Hippocampal formation (tissue), 2 donors: ENCODE measurements at regions not wholly inside any gene's neighbourhood (a gene's known extent, or its start where the extent isn't known, plus 50 kb on each side); places are given as distances from the start of the nearest gene placed in this dataset.

Experiments used
- DNase-seq, 2 donors: peaks; one replicate each; lab custom pipeline; 2025; lab: John Stamatoyannopoulos, UW

DNA sequence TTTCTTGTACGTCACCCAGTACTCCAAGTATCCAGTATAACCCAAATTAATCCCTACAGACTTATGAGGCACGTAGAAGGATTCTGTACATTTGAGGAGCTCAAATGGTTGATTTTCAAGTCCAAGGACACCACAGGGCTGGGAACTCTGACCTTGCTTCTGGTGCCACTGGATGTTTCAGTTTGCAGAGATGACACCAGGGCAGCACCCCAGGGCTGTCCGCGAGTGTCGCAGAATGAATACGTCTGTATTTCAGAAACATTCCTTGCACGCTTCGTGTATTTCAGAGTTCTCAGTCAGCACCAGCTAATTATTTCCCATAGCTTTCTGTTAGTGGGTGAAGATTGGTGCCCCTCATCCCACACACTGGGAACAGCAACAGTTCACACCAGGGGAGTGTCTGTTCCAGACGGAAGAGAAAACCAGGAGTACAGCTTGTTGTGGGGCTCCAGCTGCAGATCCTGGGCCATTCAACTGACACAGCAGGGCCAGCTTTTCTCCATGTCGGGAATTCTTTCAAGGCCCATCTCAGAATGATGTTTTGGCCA is 159.2 kb downstream of the RHOU start:
- DNase-seq, result no peak

DNA sequence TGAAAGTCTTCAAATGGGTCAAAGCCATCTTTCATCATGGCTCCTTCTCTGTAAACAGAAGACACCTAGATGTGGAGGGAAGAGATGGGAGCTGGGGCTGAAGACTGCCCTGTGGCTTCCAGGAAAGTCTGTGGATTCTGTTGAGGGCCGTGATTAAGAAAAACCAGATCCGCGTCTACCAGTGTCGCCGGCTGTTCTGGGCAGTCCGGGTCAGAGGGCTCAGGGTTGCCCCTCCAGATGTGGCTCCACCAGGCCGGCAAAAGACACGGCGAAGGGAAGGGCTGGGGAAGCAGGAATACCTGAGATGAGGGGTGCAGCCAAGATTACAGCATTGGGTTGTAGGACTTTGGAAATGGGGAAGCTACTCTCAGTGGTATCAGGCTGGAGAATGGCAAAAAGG is 162.6 kb downstream of the RHOU start:
- DNase-seq, result no peak

DNA sequence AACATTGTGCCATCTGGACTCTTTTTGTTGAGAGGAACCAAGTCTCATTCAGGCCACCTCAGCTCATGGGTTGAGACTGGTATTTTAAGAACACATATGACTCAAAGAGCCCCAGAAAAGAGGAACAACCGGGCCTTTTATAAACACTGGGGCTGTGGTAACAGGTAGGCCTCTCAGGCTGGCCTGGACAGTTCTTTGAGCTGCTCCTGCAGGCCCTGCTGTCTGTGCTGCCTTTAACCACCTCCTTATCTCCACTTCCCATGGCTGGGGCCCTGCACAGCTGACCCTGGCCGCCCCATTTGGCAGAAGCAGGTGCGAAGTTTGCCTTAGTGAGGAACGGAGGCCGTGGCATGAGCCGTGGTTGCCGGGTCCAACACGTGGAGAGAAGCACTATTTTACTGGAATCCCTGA is 163.3 kb downstream of the RHOU start:
- DNase-seq, result no peak

DNA sequence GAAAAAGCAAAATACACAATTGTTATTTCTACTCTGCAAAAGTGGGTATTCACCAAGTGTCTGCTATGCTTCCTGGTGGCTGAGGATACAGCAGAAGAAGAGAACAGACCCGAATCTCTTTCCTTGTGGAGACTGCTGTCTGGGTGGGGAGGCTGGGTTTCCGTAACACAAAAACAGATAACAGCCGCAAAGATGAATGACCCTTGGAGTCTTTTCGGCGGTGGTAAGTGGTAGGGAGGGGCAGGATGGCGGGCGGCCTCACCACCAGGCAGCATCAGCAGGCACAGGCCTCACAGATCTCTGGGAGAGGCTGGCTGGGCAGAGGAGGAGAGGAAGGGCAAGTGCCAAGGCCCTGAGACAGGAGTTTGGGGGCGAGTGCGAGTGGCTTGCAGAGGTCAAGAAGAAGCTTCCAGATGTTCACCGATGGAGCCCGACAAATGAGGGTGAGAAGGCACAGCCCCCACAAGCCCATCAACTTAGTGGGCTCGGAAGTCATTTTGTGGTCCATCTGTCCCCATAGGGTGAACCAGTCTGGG is 164.2 kb downstream of the RHOU start:
- DNase-seq, result no peak

DNA sequence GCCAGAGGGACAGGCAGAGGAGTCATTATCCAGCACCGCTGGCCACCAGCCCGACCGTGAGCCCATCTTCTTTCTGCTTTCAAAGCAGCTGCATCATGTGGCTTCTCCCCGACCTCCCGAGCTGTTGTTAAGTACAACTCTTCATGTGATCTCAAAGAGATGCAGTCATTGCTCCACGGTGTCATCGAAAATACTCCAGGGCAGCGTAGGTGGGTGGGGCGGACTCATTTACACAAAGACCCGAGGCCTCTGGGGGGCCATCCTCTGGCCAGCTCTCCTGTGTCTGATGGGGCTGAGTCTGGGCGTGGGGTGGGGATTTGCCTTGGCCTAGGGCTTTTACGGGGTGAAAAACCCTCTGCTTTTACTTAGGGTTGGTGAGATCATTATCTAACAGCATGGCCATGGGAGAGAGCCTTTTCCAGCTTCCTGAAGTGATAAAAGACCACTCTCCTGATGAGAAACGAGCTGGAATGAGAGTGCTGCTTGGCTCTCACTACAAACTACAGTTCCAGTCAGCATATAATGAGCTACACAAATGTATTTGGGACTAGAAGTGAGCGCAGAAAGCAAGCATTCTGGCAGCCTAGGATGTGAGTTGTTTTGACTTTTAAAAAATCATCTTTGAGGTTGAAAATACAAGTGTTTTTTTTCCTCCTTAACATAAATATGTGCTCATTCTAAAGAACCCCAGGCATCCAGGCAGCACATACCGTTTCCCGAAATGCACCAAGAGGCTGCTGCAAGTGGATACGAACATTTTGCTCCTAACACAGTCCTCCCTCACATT is 165.0 kb downstream of the RHOU start:
- DNase-seq, result no peak

DNA sequence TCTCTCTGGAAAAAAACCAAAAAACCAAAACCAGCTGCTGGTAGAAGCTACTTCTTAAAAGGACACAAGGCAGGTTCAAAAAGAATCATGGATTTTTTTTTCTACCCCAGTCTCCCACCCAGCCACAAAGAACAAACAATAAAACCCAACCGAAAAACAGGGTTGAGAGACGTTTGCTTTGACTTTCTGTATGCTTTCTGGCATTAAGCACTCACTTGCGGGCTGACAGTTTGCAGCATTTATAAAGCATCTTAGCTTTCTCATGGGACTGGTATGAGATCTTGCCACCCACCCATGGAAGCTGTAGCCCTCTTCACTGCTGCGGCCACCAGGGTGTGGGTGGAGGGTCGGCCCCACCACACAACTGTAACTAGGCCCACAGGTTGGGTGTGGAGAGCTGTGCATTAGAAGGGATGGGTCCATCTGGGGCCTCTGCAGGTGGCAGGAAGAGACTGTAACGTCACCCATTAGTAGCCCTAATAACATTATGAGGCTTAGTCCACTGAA is 165.7 kb downstream of the RHOU start:
- DNase-seq, result no peak

DNA sequence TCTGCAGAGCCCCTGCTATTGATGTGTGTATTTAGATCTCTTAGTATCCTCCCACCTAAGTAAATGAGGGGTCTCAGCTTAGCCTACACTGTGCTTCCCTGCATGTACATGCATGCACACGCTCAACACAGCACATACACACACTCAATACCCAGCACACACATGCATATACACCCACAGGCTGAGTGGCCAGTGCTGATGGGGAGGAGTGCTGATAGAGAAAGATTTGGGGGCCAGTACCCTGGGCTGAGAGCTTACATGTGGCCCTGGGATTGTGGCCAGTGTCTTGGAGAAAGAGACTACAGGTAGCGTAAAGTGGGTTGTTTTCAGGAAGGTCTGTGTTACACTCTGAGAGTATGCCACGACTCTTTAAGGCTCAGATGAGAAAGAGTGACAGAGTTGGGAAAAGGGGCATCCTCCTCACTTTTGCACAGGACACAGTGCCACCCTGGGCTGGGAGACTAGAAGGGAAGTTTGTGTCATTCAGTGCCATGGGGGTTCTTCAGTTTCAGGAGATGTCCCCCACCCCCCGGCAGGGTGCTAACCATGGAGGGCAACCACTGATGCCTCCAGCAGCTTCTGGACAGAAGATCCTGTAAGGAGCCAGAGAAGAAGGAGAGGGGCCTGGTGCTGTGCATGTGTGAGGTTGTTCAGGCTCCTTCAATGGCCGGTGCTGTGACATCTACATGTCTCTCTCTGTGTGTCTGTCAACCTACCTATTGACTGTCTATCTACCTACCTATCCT is 166.8 kb downstream of the RHOU start:
- no peak for DNase-seq

DNA sequence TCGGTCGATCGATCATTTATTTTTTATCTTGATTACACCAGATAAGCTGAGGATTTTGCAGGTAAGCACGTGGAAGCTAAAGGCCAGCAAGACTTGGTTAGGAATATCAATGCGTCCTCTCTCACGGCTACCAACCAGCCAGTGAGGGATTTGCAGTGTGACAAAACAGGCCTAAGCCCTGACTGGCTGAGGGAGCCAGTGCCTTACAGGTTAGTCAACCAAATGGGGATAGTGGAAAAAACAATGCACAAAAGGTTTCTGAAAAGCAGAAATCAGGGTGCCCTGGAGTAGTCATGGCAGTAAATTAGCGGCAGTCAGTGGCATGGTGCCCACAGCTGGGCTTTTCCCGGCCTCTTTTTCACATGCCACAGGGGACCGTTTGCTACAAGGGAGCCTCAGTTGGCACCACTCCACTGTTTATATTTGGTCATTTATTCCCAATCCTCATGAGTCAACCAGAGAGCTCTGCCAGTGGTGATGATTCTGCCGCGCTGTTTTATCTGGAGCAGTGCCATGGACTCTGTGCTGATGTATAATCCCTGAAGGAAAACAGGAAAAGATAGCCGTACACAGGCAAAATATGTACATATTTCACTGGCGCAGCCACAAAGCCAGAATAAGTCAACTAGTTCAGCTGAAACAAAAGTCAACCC is 167.6 kb downstream of the RHOU start:
- DNase-seq, result peak; percentile 70 to 80

DNA sequence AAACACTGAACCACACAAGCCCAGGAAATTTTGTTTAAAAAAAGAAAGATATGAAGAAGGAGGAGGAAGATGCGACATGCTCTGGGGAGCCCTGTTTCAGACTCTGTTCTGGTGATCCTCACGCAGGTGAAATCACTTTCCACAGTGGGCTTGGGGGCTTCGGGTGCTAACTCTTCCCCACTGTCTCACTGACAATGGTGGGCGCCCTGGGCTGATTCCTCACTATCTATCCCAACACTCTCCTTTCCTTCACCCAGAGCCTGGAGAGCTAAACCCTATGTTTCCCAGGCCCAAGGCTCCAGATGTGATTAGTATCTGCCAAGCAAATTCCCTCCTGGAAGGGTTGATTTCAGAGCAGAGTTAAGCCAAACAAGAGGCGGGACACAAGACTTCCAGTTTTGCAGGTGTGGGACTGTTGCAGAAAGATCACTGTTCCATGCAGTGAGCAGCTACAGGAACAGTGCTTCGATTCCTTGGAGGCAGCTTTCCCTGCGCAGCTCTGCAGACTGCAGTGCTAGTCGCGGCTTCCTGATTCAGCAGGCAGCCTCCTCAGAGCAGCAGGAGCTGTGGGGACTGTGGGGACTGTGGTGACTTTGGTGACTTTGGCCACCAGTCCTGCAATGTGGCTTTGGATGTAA is 168.3 kb downstream of the RHOU start:
- DNase-seq, result no peak

DNA sequence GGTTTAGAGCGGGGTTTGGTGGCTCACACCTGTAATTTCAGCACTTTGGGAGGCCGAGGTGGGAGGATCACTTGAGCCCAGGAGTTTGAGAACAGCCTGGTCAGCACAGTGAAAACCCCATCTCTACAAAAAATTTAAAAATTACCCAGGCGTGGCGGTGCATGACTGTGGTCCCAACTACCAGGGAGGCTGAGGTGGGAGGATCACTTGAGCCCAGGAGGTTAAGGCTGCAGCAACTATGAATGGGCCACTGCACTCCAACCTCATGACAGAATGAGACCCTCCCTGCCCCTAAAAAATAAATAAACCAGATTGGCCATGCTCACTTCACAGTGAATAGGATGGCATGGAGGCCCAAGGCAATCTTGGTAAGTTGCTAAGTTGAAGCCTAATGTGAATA is 168.9 kb downstream of the RHOU start:
- DNase-seq, result no peak

DNA sequence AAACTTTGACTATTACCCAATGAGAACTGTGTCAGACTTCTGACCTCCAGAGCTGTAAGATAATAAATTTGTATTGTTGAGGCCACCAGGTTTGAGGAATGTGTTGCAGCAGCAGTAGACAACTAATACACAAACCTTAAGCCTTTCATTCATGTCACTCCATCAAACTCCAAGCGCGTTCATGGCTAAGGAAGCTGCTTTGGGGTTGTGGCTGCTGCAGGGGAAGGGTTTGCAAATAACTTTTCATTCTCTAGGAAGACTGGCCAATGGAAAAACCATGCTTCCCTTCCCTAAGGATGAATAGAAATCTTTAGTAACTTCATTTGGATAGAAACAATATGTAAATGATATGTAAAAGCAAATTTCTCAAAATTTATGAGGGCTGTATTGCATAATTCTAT is 170.4 kb downstream of the RHOU start:
- no peak for DNase-seq

DNA sequence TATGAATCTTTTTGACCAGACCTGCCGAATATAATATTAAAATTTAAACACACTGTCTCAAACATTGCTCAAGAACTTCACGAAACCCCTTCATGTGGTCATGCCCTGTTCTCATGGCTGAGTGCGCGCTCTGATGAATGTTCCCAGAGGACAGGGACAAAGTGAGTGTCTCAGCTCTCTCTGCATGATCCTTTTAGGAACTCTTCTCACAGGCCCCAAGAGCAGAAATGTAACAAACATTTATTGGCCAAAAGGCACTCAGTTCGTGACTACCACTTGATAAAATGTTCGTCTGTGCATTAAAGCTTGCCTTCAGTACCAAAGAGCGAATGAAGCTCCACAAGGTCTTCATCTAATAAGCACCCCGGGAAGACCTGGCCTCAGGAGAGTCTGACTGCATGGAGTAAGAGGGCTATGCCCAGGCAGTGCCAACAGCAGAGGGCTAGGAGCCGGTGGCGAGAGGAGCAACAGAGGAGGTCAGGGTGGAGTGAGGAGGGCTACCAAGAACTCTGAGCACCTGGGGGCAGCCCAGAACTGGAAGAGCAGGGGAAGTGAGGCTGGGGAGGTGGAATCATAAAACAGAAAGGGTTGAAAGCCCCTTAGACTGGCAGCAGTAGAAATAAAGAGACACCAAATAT is 171.1 kb downstream of the RHOU start:
- no peak for DNase-seq

DNA sequence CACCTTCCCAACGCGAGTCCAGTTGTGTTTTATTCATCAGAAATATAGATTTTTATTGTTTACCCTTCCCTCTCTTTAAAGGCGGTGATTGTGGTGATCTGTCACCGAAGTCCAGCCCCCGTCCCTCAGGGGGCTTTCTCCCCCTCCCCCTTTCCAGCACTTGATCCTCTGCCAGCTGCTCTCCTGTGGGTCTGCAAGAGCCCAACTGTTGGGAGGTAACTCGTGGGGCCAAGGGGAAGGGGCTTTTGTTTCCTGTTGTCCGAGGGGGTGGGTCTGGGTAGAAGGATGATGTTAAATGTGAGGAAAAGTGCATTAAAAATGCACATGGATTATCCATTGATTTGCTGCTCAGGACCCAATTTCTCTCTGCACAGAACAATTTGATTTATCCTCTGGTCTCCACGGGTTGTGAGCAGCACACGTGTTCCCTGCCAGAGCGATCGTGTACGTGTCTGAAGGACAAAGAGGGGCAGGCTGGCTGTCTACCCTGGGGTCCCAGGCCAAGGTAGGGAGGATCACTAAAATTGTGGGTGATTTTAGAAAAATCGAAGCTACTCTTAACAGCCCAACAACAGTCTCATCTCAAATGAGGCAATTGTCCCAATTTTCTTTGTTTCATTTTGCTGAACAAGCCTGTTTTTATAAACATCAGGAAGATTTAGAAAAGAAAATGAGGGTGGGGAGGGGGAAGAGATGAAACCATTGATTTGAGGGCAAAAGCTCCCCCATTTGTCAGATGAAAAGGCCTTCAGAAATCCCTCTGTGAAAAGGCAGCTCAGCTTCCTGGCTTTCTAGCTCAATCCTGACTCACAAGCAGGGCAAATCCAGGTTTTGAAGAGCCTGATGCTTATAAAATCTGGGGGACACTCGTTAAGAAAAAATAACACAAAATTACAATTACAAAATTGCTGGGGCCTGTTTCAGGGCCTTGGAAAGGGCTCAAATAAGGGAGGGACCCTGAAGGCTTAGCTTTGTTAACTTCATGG is 176.2 kb downstream of the RHOU start:
- DNase-seq, result no peak

DNA sequence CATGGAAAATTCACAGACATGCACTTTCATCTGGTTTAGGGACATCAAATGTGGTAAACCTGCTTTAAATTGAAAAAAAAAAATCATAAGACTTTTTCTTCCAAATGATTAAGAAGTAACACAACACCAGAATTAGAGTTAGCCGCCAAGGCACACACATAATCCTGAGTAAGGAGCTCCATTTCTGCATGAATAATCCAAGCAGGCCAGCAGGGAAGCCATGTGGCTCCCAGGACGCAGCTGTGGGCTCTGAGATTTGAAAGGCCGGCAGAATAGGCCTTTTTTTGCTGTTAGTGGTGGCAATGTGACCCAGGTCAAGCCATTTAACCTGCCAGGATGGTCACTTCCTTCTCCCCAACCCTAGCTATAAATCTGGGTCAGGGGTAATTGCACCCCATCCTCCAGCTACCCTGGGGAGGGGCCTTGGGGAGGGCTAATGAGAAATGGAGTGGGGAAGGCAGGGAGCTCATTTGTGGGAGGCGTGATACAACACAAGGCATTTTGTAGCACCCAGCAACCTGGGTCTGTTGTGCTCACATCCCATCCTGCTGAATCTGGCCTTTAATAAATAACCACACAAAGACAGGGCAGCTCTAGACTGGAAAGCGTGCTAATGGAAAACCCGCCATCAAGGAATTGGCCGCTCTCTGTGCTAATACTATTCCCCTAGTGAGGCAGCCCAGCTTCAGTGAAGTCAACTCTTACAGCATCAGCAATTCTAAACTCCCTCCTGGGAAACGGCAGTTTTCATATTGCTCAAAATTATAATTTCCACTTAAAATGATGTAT is 178.5 kb downstream of the RHOU start:
- DNase-seq, result peak in 1 of 2 donors; percentile 7

DNA sequence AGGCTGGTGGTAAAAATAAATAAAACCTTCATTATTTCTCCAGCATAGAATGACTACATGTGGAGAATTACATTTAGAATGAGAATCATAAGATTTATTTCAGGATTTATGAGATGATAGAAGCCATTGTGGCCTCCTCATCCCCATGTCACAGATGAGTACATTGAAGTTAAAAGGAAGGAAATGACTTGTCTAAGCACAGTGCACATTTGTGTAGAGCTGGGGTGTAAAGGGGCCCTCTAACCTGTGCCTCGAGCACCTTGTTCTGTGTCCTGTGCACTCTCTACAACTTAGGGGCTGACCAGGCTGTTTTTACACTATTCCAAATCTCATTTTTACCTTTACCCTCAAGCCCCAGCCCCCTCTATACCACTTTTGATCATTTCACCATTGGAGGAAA is 179.4 kb downstream of the RHOU start:
- DNase-seq, result no peak

DNA sequence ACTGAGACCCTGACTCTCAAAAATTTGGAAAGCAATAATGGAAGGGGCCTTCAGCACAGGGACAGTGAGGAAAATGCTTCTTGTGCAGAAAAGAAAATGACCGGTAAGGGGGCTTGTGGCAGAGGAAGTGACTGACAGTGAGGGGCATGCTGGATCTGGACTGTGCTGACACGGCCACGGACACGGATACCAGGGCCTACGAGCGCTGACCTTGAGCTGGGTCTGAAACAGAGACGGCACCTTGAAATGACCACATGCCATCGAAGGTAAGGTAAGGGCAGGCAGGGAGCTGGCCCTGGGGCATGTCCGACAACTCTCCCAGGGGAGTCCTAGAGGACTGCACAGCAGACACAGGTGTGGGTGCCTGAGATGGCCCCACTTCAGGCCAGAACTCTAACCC is 182.1 kb downstream of the RHOU start:
- DNase-seq, result no peak

DNA sequence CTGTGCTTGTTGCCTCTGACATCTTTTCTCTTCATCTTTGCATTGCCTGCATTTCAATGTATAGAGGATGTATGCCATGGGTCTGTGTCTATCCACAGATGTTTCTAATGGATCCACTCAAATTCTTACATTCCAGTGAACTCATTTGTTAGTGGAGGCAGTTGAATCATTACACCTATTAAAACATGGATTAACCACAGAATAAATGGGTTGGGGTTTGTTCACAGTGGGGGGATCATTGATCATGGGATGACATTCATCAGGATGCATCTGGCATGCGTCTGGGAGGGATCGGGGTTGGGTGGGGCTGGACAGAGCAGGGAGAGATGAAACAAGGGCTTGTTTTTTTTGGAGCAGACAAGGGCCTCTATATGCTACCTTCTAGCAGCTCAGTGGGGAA is 182.5 kb downstream of the RHOU start:
- DNase-seq, result no peak

DNA sequence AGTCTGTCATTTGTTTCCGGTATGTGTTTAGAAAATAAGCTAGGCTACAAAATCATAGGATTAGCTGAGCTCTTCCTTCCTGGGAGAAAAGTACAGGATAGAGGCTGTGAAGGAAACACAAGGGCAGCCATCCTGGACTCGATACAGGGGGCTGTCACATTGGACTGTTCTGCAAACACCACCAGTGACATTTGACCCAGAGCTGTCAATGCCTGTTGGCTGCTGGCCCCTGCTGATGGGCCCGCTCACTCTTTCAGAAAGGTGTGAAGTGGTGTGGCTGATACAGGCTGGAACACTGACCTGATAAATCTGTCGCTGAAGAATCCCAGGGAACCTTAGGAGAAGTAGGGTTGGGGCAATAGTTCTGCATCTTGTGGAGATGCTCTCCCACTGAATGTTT is 183.1 kb downstream of the RHOU start:
- no peak for DNase-seq

DNA sequence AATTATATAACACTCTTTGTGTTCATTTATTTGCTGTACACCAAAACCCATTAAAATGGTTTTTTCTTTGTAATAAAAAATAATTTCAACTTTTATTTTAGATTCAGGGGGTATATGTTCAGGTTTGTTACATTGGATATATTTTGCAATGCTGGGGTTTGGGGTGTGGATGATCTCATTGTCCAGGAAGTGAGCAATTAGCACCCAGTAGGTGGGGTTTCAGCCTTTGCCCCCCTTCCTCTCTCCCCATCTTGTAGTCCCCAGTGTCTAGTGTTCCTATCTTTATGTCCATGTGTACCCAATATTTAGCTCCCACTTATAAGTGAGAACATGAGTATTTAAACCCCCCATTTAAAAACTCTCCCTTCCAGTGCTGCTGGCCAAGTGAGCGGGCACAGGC is 184.6 kb downstream of the RHOU start:
- no peak for DNase-seq
